Vagina (tissue), 2 donors: ENCODE measurements at regions not wholly inside any gene's neighbourhood (a gene's known extent, or its start where the extent isn't known, plus 50 kb on each side); places are given as distances from the start of the nearest gene placed in this dataset.

Experiments used
- DNase-seq, 2 donors: peaks; one replicate each; pipeline ENCODE4 v3.0.0-alpha.2; 2017; ENCODE audit errors: extremely low spot score in 2 of 2
- H3K27ac ChIP-seq: fragments of 200-600 bp; sonication (generic); one replicate; pipeline ENCODE4 v1.5.1; 2019
- H3K27me3 ChIP-seq: fragments of 200-600 bp; sonication (generic); one replicate; pipeline ENCODE4 v1.5.1; 2019
- H3K36me3 ChIP-seq, 2 donors: fragments of 200-600 bp; sonication (generic); one replicate each; pipeline ENCODE4 v1.5.1; 2017 to 2019
- H3K4me1 ChIP-seq: fragments of 200-600 bp; sonication (generic); one replicate; pipeline ENCODE4 v1.5.1; 2019
- H3K4me3 ChIP-seq, 2 donors: fragments of 200-600 bp; sonication (generic); 1 replicate in 1 of 2; 2 replicates in 1 of 2; pipeline ENCODE4 v1.5.1; 2016 to 2019
- H3K9me3 ChIP-seq: fragments of 200-600 bp; sonication (generic); one replicate; pipeline ENCODE4 v1.5.1; 2019
- POLR2A ChIP-seq, 2 donors: fragments of 450-650 bp; IDR thresholded peaks; one replicate each; pipeline ENCODE4 v1.6.1; 2017; ENCODE audit warnings: antibody characterized with exemption in 2 of 2, mild to moderate bottlenecking in 2 of 2, moderate library complexity in 2 of 2
- POLR2AphosphoS5 ChIP-seq, 2 donors: sonication (generic); formaldehyde crosslinking; IDR thresholded peaks; one replicate each; pipeline ENCODE4 v1.9.0; 2017; ENCODE audit warnings: antibody characterized with exemption in 2 of 2, mild to moderate bottlenecking in 2 of 2, low read depth in 1 of 2; ENCODE audit not compliant: insufficient read depth in 1 of 2
- intact Hi-C: fragments of 100-400 bp; cut with DNase I; formaldehyde crosslinking; loops from one replicate; pipeline ENCODE4 v1.15.1; 2023
- TF ChIP-seq, protein P1 (sequence below), 3 experiments: fragments of 450-650 bp in 2 of 3; fragments of 200-600 bp in 1 of 3; sonication (generic) in 1 of 3; IDR thresholded peaks; one replicate each; pipeline ENCODE4 v1.5.1; 2017 to 2019; ENCODE audit warnings: antibody characterized with exemption in 3 of 3, mild to moderate bottlenecking in 2 of 3, moderate library complexity in 2 of 3

DNA sequence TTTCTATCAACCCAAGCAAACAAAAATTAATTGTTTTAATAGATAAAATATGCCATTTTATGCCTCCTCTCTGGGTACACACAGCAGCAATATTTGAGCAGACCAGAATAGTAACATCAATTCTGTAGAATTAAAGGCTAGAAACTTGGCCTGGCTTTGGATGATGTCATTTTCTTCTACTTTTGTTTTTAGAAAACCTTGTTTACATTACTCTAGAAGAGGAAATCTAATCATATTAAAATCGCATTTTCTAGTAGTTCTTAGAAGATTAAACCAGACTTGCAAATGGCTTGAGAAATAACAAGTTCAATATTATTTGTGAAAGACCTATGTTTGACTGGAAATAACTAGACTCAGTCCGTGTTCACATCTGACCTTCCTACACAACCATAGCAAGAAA lies 102.3 kb upstream of the RFX8 start:
- Histone ChIP-seq H3K4me3 (no peak overlapping the region), H3K27me3 (no peaks in the 10 kb centered on the region), H3K4me1 (peaks cover 5% of the 10 kb centered on the region), H3K36me3 (no peaks in the 10 kb centered on the region), H3K27ac (no peak overlapping the region), H3K9me3 (no peaks in the 10 kb centered on the region)
- DNase-seq = no peak
- intact Hi-C loops = no loop called here
- TF ChIP-seq POLR2AphosphoS5 (IDR thresholded peaks at IDR 0.05; ENCODE audit: insufficient read depth in 1 of 2, low read depth in 1 of 2) (no peak), POLR2A (IDR thresholded peaks at IDR 0.05) (no peak)
- TF ChIP-seq, protein P1, sequence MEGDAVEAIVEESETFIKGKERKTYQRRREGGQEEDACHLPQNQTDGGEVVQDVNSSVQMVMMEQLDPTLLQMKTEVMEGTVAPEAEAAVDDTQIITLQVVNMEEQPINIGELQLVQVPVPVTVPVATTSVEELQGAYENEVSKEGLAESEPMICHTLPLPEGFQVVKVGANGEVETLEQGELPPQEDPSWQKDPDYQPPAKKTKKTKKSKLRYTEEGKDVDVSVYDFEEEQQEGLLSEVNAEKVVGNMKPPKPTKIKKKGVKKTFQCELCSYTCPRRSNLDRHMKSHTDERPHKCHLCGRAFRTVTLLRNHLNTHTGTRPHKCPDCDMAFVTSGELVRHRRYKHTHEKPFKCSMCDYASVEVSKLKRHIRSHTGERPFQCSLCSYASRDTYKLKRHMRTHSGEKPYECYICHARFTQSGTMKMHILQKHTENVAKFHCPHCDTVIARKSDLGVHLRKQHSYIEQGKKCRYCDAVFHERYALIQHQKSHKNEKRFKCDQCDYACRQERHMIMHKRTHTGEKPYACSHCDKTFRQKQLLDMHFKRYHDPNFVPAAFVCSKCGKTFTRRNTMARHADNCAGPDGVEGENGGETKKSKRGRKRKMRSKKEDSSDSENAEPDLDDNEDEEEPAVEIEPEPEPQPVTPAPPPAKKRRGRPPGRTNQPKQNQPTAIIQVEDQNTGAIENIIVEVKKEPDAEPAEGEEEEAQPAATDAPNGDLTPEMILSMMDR (IDR thresholded peaks at IDR 0.05) = no peak

DNA sequence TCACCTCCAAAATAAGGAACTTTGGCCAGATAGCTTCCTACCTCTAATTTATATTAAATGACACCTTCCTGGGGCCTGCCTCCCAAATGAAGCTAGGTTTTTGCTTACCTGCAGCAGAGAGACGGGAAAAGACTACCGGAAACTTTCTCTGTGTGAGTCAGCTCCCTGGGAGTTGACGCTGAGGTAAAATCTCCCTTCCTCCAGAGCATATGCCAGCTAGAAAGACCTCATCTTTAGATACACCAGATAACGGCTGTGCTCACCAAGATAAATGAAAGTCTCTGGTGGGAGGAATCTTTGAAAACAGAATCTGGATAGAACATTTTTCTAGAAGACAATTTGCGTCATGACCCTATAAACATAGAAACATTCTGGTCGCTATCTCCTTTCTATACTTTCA lies 99.7 kb upstream of the RFX8 start:
- Histone ChIP-seq H3K36me3 (no peaks in the 10 kb centered on the region), H3K4me1 (peaks cover 5% of the 10 kb centered on the region), H3K4me3 (no peak overlapping the region), H3K9me3 (no peaks in the 10 kb centered on the region), H3K27me3 (no peaks in the 10 kb centered on the region), H3K27ac (no peak overlapping the region)
- intact Hi-C loops = no loop called here
- DNase-seq = no peak
- TF ChIP-seq POLR2AphosphoS5 (IDR thresholded peaks at IDR 0.05; ENCODE audit: insufficient read depth in 1 of 2, low read depth in 1 of 2) (no peak), POLR2A (IDR thresholded peaks at IDR 0.05) (no peak)
- TF ChIP-seq, protein P1 (IDR thresholded peaks at IDR 0.05) = no peak

DNA sequence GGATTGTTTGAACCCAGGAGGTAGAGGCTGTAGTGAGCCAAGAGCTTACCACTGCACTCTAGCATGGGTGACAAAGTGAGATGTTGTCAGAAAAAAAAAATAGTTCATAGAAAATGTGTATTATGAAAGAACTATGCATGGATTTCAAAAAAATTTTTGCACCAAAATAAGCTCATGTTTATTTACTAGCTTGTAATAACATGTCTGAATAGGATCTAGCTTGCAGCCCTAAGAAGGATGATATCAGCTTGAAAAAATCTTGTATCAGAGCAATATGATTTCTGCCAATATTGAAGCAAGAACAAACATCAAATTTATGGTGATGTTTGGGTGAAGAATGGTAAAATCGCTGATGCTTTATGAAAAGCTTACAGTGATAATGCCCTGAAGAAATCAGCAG lies 97.0 kb upstream of the RFX8 start:
- Histone ChIP-seq H3K4me3 (no peak overlapping the region), H3K36me3 (no peaks in the 10 kb centered on the region), H3K9me3 (no peaks in the 10 kb centered on the region), H3K27me3 (no peaks in the 10 kb centered on the region), H3K4me1 (no peaks in the 10 kb centered on the region), H3K27ac (no peak overlapping the region)
- intact Hi-C loops = no loop called here
- TF ChIP-seq, protein P1 (IDR thresholded peaks at IDR 0.05) = no peak
- TF ChIP-seq POLR2A (IDR thresholded peaks at IDR 0.05) (no peak), POLR2AphosphoS5 (IDR thresholded peaks at IDR 0.05; ENCODE audit: insufficient read depth in 1 of 2, low read depth in 1 of 2) (no peak)
- DNase-seq = no peak

DNA sequence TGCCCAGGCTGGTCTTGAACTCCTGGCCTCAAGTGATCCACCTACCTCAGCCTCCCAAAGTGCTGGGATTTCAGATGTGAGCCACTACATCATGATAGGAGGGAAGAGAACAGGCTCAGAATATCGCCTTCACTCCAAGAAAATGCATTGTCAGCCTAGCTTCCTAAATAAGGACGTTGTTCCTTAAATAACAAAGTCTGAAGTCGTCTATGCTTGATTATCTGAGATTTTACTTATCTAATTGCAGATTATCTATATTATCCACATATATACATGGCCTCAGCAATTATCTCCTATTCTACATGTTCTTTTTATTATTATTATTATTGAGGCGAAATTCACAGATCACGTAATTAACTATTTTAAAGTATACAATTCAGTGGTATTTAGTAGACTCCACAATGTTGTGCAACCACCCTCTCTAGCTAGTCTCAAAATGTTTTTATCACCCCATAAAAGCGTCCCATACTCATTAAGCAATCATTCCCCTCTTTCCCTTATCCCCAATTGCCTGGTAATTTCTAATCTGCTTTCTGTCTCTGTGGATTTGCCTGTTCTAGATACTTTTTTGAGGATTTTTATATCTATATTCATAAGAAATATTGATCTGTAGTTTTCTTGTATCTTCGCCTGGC lies 95.1 kb upstream of the RFX8 start:
- H3K4me3 ChIP-seq = no peak overlapping the region
- no peaks in the 10 kb centered on the region for H3K9me3 ChIP-seq
- no peaks in the 10 kb centered on the region for H3K27me3 ChIP-seq
- no peak for TF ChIP-seq POLR2A (IDR thresholded peaks at IDR 0.05)
- TF ChIP-seq POLR2AphosphoS5 (IDR thresholded peaks at IDR 0.05; ENCODE audit: insufficient read depth in 1 of 2, low read depth in 1 of 2) = no peak
- TF ChIP-seq, protein P1 (IDR thresholded peaks at IDR 0.05) = no peak
- intact Hi-C loops = no loop called here
- H3K27ac ChIP-seq = no peak overlapping the region
- DNase-seq = no peak
- H3K4me1 ChIP-seq = no peaks in the 10 kb centered on the region
- no peaks in the 10 kb centered on the region for H3K36me3 ChIP-seq

DNA sequence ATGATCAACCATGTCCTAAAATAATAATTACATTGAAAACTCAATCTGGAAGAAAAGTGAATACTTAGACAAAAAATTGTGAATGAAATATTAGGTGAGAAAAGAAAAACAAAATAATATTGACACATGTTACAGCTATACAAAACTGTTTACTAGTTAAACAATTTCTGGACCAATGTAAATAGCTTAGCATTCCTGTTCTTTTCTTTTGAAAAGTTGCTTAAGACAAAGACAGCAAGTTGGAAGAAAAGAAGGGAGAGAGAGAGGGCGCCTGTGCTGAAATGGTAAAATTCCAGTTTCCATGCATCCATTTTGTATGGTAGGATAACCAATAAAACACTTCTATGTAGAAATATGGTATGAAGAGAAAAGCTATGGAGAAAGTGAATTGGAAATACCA lies 94.1 kb upstream of the RFX8 start:
- no peak for DNase-seq
- Histone ChIP-seq H3K4me3 (no peak overlapping the region), H3K27ac (no peak overlapping the region), H3K4me1 (no peaks in the 10 kb centered on the region), H3K27me3 (no peaks in the 10 kb centered on the region), H3K9me3 (no peaks in the 10 kb centered on the region), H3K36me3 (no peaks in the 10 kb centered on the region)
- no peak for TF ChIP-seq POLR2AphosphoS5 (IDR thresholded peaks at IDR 0.05; ENCODE audit: insufficient read depth in 1 of 2, low read depth in 1 of 2)
- TF ChIP-seq, protein P1 (IDR thresholded peaks at IDR 0.05) = no peak
- intact Hi-C loops = no loop called here
